Liver (tissue), 3 donors: ENCODE measurements at regions not wholly inside any gene's neighbourhood (a gene's known extent, or its start where the extent isn't known, plus 50 kb on each side); places are given as distances from the start of the nearest gene placed in this dataset.

Experiments
- EGR1 ChIP-seq, 2 donors: IDR thresholded peaks; 2 replicates each; pipeline ENCODE4 v1.6.1; 2016 to 2018; ENCODE audit warnings: antibody characterized with exemption in 2 of 2, low read depth in 2 of 2
- FOXA1 ChIP-seq: IDR thresholded peaks from 2 replicates; pipeline ENCODE4 v1.6.1; 2016; ENCODE audit warnings: antibody characterized with exemption
- GABPA ChIP-seq, 2 donors: IDR thresholded peaks in 1 of 2; conservative IDR thresholded peaks in 1 of 2; 2 replicates each; pipeline ENCODE4 v1.6.1; 2016; ENCODE audit warnings: antibody characterized with exemption in 2 of 2, mild to moderate bottlenecking in 1 of 2, moderate library complexity in 1 of 2
- JUND ChIP-seq, 2 donors: IDR thresholded peaks; 2 replicates each; pipeline ENCODE4 v1.6.1; 2016; ENCODE audit warnings: antibody characterized with exemption in 2 of 2
- NR2F2 ChIP-seq: IDR thresholded peaks from 2 replicates; pipeline ENCODE4 v1.6.1; 2016; ENCODE audit warnings: antibody characterized with exemption
- RAD21 ChIP-seq, 2 donors: IDR thresholded peaks; 2 replicates each; pipeline ENCODE4 v1.6.1; 2016; ENCODE audit warnings: antibody characterized with exemption in 2 of 2, mild to moderate bottlenecking in 2 of 2
- REST ChIP-seq: IDR thresholded peaks from 2 replicates; pipeline ENCODE4 v1.6.1; 2016; ENCODE audit warnings: antibody characterized with exemption, mild to moderate bottlenecking
- SP1 ChIP-seq: IDR thresholded peaks from 2 replicates; pipeline ENCODE4 v1.6.1; 2018; ENCODE audit warnings: antibody characterized with exemption, mild to moderate bottlenecking
- TAF1 ChIP-seq: conservative IDR thresholded peaks from 2 replicates; pipeline ENCODE4 v1.6.1; 2016; ENCODE audit warnings: antibody characterized with exemption, mild to moderate bottlenecking
- YY1 ChIP-seq: IDR thresholded peaks from 2 replicates; pipeline ENCODE4 v1.6.1; 2016; ENCODE audit warnings: antibody characterized with exemption, mild to moderate bottlenecking
- ZBTB33 ChIP-seq: IDR thresholded peaks from 2 replicates; pipeline ENCODE4 v1.6.1; 2016; ENCODE audit warnings: antibody characterized with exemption
- TF ChIP-seq, protein P1 (sequence below): fragments of 150-350 bp; IDR thresholded peaks from 2 replicates; pipeline ENCODE4 v1.5.1; 2017; ENCODE audit warnings: improper control_type of control experiment, low read depth, low read length; ENCODE audit not compliant: missing input control
- TF ChIP-seq, protein P2 (sequence below): IDR thresholded peaks from 2 replicates; pipeline ENCODE4 v1.6.1; 2016; ENCODE audit warnings: antibody characterized with exemption
- TF ChIP-seq, protein P3 (sequence below): IDR thresholded peaks from 2 replicates; pipeline ENCODE4 v1.6.1; 2016; ENCODE audit warnings: antibody characterized with exemption
- donor health status: healthy.
- donor health status: healthy.

DNA sequence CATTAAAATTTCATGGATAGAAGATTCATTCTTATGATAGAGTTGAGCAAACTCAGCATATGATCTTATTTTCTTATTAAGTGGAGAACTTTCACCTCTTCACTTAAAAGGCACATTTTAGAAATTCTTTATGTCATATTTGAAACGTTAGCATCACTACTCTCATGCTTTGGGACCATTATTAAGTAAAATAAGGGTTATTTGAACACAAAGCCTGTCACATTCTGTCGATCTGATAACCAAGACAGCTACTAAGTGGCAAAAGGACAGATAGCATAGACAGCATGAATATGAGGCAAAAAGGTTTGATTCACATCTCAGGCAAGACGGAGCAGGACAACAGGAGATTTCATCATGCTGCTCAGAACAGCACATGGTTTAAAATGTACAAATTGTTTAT is 247.6 kb upstream of the ANO3 start:
- TF ChIP-seq, protein P1, sequence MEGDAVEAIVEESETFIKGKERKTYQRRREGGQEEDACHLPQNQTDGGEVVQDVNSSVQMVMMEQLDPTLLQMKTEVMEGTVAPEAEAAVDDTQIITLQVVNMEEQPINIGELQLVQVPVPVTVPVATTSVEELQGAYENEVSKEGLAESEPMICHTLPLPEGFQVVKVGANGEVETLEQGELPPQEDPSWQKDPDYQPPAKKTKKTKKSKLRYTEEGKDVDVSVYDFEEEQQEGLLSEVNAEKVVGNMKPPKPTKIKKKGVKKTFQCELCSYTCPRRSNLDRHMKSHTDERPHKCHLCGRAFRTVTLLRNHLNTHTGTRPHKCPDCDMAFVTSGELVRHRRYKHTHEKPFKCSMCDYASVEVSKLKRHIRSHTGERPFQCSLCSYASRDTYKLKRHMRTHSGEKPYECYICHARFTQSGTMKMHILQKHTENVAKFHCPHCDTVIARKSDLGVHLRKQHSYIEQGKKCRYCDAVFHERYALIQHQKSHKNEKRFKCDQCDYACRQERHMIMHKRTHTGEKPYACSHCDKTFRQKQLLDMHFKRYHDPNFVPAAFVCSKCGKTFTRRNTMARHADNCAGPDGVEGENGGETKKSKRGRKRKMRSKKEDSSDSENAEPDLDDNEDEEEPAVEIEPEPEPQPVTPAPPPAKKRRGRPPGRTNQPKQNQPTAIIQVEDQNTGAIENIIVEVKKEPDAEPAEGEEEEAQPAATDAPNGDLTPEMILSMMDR, result no peak
- TF ChIP-seq EGR1 (IDR thresholded peaks at IDR 0.05; ENCODE audit: low read depth in 2 of 2) (no peak), YY1 (no peak), SP1 (no peak), ZBTB33 (no peak), RAD21 (IDR thresholded peaks at IDR 0.05) (no peak), FOXA1 (no peak), GABPA (IDR thresholded peaks at IDR 0.05 in 1 of 2, conservative IDR thresholded peaks at IDR 0.05 in 1 of 2) (no peak), TAF1 (no peak), REST (no peak), NR2F2 (no peak), JUND (IDR thresholded peaks at IDR 0.05) (no peak)
- TF ChIP-seq, protein P2, sequence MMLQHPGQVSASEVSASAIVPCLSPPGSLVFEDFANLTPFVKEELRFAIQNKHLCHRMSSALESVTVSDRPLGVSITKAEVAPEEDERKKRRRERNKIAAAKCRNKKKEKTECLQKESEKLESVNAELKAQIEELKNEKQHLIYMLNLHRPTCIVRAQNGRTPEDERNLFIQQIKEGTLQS, result no peak
- TF ChIP-seq, protein P3, sequence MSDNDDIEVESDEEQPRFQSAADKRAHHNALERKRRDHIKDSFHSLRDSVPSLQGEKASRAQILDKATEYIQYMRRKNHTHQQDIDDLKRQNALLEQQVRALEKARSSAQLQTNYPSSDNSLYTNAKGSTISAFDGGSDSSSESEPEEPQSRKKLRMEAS, result no peak
